SK-N-SH treated with all-trans-retinoic acid at 6 μM for 48 hours (cell line): ENCODE measurements at regions not wholly inside any gene's neighbourhood (a gene's known extent, or its start where the extent isn't known, plus 50 kb on each side); places are given as distances from the start of the nearest gene placed in this dataset.

ENCODE experiments used
- ARNTL ChIP-seq: fragments of 450-650 bp; formaldehyde crosslinking; IDR thresholded peaks from 2 replicates; pipeline ENCODE4 v1.5.0; 2020; ENCODE audit warnings: low read depth, mild to moderate bottlenecking, moderate library complexity, borderline replicate concordance
- BACH2 ChIP-seq: fragments of 250-450 bp; sonication (Bioruptor Pico); IDR thresholded peaks from 2 replicates; pipeline ENCODE4 v1.9.0; 2021; ENCODE audit warnings: mild to moderate bottlenecking, borderline replicate concordance
- CSDC2 ChIP-seq: fragments of 250-450 bp; sonication (Bioruptor Pico); IDR thresholded peaks from 2 replicates; pipeline ENCODE4 v1.5.0; 2020; ENCODE audit warnings: mild to moderate bottlenecking, moderate library complexity
- ZNF565 ChIP-seq: fragments of 450-650 bp; formaldehyde crosslinking; conservative IDR thresholded peaks from 2 replicates; pipeline ENCODE4 v1.5.0; 2020; ENCODE audit warnings: low read depth, mild to moderate bottlenecking, moderate library complexity
- ZNF70 ChIP-seq: fragments of 450-650 bp; formaldehyde crosslinking; IDR thresholded peaks from 2 replicates; pipeline ENCODE4 v1.5.0; 2020; ENCODE audit warnings: mild to moderate bottlenecking, moderate library complexity
- ZNF8 ChIP-seq: fragments of 450-650 bp; formaldehyde crosslinking; IDR thresholded peaks from 2 replicates; pipeline ENCODE4 v1.5.0; 2020; ENCODE audit warnings: mild to moderate bottlenecking, moderate library complexity

DNA sequence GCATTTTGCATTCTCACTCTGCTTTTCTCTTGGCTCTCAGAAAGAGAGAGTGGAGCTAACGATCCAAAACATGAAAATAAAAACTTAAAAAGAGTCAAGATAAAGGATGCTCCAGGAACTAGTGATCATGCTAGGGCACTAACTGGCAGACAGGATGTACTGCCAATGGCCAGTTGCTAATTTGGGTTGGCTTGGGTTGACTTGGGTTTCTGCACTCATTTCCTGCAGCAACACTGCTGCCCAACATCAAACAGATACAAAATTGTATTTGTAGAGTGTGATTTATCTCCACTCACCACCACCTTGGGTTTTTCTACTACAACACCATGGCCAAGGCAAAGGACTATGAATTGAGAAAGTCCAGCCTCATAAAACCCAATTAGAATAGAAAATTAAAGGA is 662.3 kb upstream of the PTBP2 start:
- TF ChIP-seq CSDC2 (CRISPR knock-in tag) (no peak), ARNTL (no peak), ZNF565 (CRISPR knock-in tag) (no peak), BACH2 (no peak), ZNF70 (no peak), ZNF8 (no peak)
